Transverse colon (tissue), 4 donors: ENCODE measurements at regions not wholly inside any gene's neighbourhood (a gene's known extent, or its start where the extent isn't known, plus 50 kb on each side); places are given as distances from the start of the nearest gene placed in this dataset.

Experiments
- CTCF ChIP-seq, 5 experiments: fragments of 200-600 bp in 3 of 5; fragments of 450-650 bp in 2 of 5; sonication (generic) in 3 of 5; IDR thresholded peaks; 1 replicate in 2 of 5; 2 replicates in 3 of 5; pipeline ENCODE4 v1.5.1; 2016 to 2017; ENCODE audit warnings: antibody characterized with exemption in 5 of 5, inconsistent platforms in 3 of 5, mild to moderate bottlenecking in 2 of 5, moderate library complexity in 1 of 5
- POLR2A ChIP-seq: fragments of 450-650 bp; IDR thresholded peaks from one replicate; pipeline ENCODE4 v1.6.1; 2016; ENCODE audit warnings: antibody characterized with exemption, mild to moderate bottlenecking, moderate library complexity
- POLR2AphosphoS5 ChIP-seq, 3 donors: sonication (generic); formaldehyde crosslinking; IDR thresholded peaks; one replicate each; pipeline ENCODE4 v1.6.1; 2016; ENCODE audit warnings: antibody characterized with exemption in 3 of 3

- TF ChIP-seq CTCF (IDR thresholded peaks at IDR 0.05) (no peak), POLR2A (no peak), POLR2AphosphoS5 (IDR thresholded peaks at IDR 0.05) (no peak)
Observed at GRCh38 chr1:214990619-214991018, 91.9 kb upstream of the KCNK2 start.
